GM19035 (cell line): ENCODE measurements at regions not wholly inside any gene's neighbourhood (a gene's known extent, or its start where the extent isn't known, plus 50 kb on each side); places are given as distances from the start of the nearest gene placed in this dataset.

ENCODE experiments used
- ATAC-seq: cut with Tn5 transposase; IDR thresholded peaks from one replicate; pipeline ENCODE4 v1.9.1; 2021; ENCODE audit not compliant: unreplicated experiment

DNA sequence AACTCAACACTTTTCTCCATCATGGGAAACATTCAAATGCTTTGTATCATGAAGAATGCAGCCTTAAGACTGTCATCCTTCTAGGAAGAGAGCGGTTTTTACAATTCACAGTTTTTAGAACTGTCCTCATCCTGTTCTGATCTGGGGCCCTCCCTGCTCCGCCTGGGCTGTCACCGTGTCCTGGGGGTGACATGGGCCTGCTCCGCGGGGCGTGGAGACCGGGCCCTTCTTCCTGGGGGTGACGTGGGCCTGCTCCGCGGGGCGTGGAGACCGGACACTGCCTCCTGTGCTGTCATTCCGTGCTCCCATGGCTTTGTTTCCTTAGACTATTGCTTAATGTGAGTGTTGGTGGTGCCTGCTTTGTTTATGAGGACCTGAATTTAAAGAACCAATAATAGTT is 122.8 kb downstream of the TMEM18 start:
- ATAC-seq, result no peak

GRCh38 chr2:552906-553305 is 124.3 kb downstream of the TMEM18 start:
- ATAC-seq, result no peak

DNA sequence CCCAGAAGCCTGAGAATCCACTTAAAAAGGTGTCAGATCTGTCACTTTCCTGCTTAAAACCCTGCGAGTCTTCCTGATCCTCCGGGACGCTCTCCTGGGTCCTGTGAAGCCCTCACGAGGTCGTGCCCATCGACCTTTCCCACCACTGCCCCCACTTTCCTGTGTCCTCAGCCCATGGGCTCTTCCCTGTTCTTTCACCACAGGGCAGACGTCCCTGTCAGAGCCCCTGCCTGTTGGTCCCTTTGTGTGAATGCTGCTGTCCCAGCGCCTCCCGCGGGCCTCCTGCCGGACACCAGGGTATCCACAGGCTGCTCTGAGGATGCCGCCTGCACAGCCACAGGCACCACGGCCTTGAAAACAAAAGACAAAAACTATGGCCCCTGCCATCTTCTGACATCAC is 125.6 kb downstream of the TMEM18 start:
- no peak for ATAC-seq

DNA sequence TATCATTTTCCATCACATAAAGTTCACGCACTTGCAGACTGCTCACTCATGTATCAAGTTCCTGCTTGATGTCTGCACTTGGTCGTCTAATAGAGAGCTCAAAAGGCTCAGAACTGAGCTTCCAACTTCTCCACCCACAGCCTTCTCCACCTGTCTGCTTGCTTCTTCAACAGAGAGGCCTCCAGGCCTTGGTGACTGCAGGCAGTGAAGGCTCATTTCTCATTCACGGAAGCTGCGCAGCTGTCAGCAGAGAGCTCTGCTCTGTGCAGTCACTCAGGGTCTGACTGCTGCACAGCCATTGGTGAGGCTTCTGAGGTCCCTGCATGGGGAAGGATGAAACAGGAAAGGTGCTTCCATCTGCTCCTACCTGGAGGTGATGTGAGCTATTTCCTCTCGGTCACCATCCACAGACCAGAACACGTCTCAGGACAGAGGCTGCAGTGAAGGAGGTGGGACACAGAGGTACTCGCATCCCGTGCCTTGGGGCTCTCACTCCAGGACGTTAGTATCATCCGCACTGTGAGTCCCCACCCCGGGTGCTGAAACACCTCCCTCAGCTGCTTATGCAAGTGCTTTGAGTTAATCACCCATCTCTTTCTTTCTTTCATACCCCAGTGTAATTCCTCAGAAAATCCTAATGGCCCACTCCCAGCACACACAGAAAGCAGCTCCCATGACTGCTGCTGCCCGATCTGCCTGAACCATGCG is 126.2 kb downstream of the TMEM18 start:
- no peak for ATAC-seq

DNA sequence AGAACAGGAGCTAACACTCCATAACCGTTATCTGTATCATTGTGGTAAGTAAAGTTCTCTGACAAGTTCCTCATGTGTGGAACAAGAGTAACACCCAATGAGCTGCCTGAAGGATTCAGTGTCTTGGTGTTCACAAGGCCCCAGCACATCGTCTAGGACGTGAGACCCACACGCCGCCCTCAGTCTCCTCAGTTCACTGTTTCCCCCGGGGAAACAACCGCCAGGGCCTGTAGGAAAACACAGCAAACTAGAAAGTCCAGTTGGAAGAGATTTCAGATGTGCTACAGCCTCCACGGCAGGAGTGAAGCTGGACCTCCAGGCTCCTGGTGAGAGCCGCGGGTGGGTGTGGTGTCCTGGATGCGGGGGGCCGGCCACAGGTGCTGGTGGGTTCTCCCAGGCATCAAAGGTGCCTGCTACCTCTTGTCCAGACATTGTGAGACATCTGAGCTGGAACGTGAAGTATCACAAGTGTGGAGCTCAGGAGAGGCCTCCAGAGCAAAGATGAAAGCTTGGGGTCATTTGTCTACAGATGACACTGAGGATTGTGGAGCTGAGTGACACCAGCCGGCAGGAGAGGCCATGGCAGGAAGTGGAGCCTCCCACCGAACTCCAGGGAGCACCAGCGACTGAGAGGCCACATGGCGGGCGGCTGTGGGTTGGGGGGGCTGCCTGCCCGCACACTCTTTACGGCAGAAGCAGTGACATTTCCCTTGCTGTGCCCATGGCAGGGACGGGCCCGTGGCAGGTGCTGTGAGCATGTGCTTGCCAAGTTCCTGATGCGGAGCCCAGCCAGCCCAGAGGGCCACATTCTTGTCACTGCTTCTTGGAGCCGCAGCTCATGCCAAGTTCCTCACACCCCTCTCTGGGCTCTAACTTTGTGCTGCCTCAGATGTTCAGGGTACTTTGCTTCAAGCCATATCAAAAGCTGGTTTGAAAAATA is 131.2 kb downstream of the TMEM18 start:
- ATAC-seq, result no peak

- no peak for ATAC-seq
Measured at GRCh38 chr2:545228-545627, 132.0 kb downstream of the TMEM18 start.

DNA sequence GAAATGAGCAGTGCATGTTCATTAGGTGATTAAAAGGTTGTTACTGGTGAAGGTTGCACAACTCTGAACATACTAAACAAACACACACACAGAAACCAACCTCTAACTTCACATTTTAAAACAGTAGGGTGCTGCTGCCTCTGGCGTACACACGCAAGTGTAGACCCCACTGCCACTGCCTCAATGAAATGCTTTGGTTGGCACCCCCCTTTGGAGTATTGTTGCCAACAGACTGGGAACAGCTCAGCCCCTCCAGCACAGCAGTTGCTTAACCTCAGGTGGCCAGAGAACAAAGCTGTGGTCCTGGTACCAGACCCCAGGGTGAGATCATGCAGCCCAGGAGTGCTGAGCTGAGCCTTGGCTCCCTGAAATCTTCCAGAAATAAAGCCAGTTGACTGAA is 138.6 kb downstream of the TMEM18 start:
- no peak for ATAC-seq

DNA sequence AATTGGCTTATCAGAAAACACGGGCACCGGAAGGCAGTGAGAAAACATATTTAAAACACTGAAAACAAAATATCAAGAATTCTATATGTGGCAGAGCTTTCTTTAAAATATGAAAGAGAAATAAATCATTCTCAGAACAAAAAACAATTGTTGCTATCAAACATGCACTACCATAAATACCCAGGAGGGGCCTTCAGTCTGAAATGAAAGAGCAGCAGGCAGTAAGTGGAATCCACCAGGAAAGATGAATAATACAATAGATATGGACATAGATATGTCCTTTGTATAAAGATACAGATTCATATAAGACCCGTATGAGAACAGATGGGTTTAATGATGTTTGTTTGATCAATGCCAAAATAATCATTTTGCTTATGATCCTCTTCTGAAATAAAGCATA is 142.0 kb downstream of the TMEM18 start:
- no peak for ATAC-seq

DNA sequence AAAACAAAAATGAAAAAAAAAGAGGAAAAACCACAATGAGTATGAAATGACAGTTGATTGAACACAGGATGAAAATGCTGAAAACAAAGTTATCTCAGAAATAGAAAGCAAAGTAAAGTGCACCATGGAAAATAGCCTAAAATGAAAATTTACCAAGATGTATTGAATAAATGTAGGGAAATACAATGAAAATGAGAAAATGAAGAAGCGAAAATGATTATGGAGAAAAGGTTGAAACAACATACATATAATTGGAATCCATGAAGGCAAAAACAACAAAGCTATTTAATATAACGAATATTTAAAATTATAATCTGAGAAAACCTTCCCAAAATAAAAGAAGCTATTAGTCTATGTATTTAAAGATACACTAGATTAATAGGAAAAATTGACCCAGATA is 147.4 kb downstream of the TMEM18 start:
- ATAC-seq, result no peak

GRCh38 chr2:529424-529823 is 147.8 kb downstream of the TMEM18 start:
- ATAC-seq, result no peak

- no peak for ATAC-seq
Measured at GRCh38 chr2:527581-527980, 149.6 kb downstream of the TMEM18 start.

DNA sequence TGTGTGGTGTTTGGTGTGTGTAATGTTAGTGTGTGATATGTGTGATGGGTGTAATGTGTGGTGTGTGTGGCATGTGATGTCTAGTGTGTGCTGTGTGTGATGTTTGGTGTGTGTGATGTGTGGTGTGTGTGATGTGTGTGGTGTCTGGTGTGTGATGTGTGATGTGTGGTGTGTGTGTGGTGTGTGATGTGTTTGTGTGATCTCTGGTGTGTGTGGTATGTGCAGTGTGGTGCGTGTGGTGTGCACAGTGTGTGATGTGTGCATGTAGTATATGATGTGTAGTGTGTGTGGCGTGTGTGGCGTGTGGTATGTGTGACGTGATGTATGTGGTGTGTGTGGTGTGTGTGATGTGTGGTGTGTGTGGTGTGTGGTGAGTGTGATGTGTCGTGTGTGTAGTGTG is 150.3 kb downstream of the TMEM18 start:
- no peak for ATAC-seq

DNA sequence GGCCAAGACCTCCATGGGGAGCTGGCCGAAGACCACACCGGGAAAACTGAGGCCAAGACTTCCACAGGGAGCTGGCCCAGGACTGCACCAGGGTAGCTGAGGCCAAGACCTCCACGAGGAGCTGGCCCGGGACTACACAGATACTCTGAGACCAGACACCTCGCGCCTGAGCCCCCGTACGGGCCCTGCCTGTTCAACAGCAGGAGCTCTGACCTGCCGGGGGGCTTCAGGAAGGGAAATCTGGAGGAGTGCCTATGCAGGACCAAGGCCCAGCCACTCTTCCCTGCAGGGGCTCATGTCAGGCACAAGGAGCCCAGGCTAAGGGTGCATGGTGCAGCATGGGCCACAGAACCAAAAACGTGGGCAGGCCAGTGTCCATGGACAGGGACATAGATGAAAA is 151.6 kb downstream of the TMEM18 start:
- ATAC-seq, result no peak

- ATAC-seq, result no peak
Measured at GRCh38 chr2:525021-525420, 152.2 kb downstream of the TMEM18 start.

- ATAC-seq, result no peak
Measured at GRCh38 chr2:524442-524841, 152.8 kb downstream of the TMEM18 start.

GRCh38 chr2:523698-524270 is 153.4 kb downstream of the TMEM18 start:
- no peak for ATAC-seq

DNA sequence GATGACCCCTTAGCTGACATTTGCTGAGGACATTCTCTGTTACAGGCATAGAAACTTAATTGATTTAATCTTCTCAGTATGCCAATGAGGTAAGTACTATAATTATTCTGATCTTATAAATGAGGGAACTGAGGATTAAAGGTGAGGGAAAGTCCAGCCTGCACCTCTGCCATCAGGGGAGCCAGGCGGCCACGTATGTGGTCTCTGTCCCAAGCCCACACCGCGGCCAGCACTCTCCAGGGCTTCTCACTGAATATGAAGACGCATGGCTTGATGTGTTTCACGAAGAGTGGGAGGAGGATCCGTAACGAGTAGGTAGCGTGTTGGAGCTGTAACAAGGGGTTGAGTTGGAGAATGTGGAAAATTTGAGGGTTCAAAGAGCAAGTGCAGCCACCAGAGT is 154.4 kb downstream of the TMEM18 start:
- ATAC-seq, result no peak

DNA sequence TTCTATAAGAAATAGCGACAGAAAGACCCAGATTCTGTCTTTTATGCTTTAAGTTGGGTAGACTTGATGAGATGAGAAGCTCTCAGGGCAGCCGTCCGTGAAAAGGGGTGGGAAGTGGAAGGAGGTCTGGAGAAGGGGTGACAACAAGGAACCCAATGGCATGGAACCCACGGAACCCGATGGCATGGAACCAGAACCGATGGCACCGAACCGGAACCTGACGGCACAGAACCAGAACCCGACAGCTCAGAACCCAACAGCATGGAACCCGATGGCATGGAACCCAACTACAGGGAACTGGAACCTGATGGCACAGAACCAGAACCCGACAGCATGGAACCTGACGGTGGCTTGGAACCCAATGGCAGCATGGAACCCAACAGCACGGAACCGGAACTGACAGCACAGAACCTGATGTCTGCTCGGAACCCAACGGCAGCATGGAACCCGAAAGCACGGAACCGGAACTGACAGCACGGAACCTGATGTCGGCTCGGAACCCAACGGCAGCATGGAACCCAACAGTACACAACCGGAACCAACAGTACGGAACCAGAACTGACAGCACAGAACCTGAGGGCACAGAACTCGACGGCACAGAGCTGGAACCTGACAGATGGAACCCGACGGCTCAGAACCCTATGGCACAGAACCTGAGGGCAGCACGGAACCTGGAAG is 155.2 kb downstream of the TMEM18 start:
- no peak for ATAC-seq

- no peak for ATAC-seq
Measured at GRCh38 chr2:520663-521340, 156.4 kb downstream of the TMEM18 start.

- ATAC-seq, result no peak
Measured at GRCh38 chr2:516944-517343, 160.3 kb downstream of the TMEM18 start.

DNA sequence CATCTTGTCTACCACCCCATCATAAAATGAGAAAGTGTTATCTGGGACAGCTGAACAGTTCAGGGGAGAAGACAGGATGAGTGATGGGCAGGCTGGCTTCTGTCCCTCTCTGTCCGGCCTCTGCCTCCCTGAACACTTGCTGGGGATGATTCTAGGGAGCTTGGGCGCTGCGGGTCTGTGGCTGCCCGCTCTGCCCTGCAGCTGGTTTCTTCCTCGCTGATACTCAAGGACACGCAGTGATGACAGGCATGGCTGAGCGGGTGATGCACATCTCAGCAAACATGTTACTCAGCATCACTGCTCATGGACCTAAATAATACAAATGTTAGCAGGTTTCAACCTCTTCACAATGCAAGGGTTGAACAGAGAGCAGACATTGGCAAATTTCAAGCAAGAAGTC is 161.1 kb downstream of the TMEM18 start:
- no peak for ATAC-seq
